DMS79 treated with DMSO at 0.1 percent for 48 hours (cell line): ENCODE measurements at regions not wholly inside any gene's neighbourhood (a gene's known extent, or its start where the extent isn't known, plus 50 kb on each side); places are given as distances from the start of the nearest gene placed in this dataset.

Experiments used
- DNase-seq: peaks from one replicate; lab custom pipeline; 2025; lab: John Stamatoyannopoulos, UW

DNA sequence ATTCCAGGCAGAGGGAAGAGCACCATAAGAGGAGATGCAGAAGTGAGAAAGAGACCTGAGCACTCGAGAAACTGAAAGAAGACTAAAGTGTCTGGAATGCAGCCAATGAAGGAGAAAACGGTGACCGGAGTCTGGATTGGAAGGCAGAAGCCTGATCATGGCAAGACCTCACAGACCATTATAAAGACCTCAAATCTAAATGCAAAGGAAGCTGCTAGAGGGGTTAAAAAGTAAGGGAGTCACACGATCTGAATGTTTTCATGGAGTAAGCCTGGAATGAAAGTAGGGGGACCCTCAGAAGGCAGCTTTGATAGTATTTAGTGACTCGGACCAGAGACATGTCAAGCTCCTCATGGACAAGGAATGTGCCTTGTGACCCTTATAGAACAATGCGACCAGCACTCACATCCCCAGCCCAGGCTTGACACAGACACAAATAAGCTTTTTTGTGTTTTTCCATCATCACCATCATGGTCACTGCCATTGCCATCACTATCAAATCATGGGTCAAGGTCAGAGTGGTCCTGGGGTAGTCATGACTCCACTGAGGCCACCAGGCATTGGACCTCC, 183.6 kb downstream of the SEC16B start:
- no peak for DNase-seq

DNA sequence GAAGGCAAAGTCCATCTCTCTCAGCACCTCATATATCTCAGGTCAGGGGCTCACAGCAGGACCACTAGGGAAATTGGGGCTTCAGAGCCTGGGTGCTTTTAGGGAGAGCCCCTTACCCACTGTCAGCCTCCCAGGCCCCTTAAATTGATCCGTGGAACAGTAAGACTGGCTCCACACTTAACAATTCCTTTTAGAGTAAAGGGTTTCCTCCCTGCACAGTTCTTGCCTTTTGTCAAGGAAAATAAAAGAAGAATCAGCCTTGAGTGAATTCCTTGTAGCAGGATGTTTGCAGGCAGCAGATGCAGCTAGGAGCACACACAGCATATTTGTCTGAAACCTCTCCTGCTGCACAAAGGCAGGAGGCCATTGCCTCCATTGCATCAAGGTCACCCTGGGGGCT, 184.9 kb downstream of the SEC16B start:
- DNase-seq, result no peak

DNA sequence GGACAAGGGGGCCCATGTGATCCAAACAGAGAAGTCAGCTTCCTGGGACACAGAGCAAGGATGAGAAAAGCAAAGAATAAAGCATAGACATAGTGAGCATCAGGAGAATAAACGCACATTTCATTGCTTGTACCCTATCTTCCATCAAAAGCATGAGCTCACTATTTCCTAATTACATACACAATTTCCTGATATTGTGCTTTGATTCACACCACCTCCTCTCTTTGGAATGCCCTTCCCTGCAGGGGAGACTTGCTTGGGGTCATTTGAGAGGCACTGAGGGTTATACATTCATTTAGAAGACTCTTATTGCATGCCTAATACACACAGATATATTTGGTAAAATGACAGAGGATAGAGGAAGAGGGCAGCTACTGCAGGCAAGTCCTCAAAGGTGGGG, 185.4 kb downstream of the SEC16B start:
- DNase-seq, result no peak

DNA sequence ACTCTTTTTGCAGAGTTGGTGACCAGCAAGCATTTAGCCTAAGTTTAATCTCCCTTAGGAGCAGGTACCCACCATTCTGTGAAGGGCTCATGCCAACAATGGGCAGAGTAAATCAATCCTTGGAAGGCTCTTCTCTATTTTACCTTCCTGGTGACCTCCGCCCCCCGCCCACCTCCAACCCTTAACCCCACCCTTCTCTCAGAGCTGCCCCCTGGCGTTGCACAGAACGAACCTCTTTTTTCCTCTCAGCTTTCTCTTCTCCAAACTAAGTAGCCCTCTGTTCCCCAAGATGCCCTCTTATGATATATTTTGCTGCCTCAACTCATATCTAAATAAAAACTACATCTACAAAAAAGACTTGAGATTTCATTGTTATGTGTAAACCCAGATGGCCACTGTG, 186.8 kb downstream of the SEC16B start:
- DNase-seq, result no peak

DNA sequence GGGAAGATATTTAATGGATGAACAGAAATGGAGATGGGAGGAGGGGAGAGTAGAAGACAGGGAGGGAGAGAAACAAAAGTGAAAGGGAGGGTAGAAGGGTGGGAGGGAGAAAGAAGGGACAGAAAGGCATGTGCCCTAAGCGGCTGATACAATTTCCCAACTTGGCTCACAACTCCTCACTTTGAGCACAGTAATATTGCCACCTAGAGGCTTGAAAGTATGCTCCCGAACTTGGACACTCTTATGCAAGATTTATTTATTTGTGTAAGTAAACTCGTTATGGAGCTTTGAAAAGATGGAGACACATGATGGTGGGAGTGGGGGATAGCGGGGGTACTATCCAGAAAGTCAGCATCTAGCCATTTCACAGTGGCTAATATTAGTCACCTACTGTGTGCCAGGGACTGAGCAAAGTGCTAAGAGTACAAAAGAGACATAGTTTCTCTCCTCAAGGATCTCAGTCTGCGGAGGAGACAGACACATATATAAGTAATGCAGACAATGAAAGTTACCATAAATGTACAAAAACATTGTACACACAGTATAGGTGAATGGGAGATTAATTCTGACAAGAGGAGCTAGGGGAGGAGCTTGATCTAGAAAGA, 189.7 kb downstream of the SEC16B start:
- DNase-seq, result peak; percentile 33

DNA sequence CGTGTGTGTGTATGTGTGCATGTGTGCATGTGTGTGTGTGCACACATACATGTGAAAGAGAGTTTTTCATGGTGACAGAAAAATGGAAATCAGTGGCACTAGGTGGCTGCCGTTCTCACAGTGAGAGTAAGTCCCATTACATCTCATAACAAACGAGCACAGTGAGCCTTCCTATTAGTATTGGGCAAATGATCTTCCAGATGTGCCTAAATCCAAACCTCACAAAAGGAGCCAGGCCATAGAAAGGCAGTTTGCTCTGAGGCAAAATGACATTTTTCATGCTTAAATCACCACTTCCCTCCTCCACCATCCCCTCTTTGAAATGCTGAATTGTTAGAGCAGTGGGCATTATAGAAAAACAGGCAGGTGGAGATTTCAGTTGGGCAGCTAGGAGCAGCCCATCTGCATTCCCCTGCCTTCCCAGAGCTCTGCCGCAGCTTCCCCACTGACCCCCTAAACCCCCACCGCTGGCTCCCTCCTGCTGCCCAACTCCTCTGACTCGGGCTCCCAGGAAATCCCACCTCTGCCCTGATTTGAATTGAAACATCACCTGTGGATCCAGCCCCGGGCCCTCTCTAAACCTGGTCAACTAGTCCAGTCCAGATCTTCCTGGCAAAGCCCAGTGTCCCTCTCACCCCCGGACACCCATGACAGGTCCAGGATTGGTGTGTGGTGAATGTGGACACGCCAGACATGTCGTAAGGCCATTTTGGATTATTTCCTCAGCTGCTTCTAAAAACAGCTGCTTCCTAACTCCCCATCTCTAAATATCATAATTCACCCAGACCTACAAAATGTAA, 190.5 kb downstream of the SEC16B start:
- DNase-seq, result no peak

DNA sequence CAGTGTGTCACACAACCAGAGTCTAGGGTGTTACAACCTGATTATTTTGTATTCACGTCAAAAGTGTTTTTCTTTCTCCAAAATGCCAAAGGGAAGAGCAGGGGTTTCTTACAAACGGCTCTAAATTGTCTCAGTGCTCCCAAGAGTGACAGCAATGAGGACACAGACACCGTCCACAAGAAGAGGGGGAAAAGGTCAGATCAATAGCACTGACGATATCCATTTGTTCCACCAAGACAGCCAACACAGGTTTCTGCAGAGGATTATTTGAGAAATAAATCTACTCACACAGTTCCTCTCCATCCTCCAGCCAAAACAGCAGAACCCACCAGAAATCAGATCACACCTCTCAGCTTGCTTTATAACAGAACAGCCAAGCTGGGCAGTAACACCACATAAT, 193.9 kb downstream of the SEC16B start:
- no peak for DNase-seq

DNA sequence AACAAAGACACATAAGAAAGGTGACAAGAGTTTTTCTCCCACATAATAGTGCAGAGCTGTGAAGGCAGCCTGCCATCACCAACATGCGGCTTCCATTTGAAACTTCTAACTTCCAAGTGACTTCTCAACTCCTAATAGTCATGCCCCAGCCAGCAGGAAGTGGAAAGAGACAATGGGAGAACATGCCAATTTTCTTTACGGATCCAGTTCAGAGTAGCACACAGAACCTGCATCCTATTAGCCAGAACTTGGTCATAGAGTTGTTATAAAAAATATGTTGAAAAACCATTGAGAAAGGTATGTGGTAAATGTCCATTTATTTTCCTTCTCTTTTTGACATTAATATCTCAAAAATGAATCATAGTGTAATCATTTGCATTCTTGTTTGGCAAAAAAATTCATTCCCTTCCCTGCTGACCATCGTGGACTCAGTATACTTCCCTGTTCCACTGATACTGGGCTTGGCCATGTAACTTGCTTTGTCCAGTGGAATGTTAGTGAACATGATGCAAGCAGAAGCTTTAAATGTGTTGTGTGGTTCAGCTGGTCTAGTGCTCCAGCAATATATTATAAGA, 197.4 kb downstream of the SEC16B start:
- DNase-seq, result no peak

DNA sequence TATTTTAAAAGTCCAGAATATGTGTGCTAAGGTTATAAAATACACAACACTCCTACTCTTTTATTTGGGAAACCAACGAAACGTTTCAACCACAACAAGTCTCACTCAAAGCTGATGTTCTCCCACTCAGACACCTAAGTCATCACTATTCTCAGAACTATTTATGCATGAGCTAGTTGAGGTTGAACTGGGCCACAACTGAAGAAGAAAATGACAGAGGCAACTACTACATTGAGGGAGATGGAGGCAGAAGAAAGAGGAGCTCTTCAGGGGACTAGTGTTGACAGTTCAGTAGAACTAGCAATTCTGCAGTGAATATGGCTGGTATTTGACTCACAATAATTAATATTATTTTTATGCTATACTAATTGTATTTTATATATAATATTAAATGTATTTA, 198.2 kb downstream of the SEC16B start:
- no peak for DNase-seq

DNA sequence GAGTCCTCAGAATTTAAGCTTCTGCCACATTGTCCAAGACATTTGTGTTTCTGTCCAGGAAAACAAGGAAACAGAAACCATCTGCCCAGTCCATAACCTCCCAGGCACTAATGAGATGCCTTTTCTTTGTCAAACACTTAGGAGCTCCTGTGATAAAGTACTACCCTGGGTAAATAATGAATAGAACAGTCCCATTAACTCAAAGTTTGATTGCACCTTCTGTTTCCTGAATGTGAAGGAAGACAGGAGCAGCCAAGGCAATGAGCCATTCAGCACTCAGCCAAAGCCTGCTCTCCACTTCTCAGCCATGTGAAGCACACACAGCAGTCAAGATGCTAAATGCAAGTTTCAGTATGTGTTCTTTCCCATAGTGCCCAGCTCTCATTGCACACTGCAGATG, 199.8 kb downstream of the SEC16B start:
- peak; percentile 93 for DNase-seq

DNA sequence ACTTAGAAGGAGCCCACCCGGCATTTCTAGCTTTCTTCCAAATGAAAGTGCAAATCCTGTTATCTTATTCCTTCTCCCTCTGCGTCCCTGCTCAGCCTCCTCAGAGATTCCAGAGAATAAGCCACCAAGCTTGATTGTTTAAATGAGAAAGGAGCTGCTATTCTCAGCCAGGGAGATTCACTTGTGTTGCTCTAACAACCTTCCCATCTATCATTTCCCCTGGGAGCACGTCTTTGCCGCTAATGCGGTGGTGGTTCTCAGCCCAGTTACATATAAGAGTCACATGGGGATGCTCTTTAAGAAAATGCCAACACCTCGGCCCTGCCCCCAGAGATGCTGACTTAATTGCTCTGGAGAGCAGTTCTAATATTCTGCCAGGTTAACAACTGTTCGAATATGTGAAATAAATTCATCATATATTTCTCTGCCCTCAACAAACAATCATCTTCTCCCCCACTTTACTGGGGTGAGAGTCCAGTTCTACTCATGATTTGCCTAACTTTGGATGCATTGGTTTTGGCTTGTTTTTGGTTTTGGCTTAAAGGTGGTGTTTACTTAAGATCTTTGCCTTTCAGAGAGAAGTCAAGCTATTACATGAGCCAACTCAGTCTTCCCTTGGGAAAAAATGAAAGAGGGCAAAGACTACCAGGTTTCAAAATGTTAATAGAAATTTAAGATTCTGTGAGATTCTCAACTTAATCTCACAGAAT, 213.9 kb downstream of the SEC16B start:
- DNase-seq, result no peak

DNA sequence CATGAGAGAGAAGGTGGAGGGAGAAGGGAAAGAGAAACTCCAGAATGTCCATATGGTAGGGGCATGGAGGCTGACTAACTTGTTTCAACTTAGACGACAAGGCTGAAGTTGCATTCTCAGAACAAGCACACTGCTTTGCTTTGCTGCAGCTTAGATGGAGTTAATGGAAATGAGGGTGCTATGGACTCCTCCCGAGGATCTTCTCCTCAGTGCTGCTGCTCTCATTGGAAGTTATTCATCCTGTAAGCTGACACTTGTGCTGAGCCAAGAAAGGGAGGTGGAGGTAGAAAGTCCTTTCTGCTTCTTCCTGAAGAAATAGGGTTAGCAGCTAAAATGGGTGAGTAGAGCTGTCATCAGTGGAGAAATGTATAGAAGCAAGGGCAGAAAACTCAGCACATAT, 215.3 kb downstream of the SEC16B start:
- DNase-seq, result no peak

DNA sequence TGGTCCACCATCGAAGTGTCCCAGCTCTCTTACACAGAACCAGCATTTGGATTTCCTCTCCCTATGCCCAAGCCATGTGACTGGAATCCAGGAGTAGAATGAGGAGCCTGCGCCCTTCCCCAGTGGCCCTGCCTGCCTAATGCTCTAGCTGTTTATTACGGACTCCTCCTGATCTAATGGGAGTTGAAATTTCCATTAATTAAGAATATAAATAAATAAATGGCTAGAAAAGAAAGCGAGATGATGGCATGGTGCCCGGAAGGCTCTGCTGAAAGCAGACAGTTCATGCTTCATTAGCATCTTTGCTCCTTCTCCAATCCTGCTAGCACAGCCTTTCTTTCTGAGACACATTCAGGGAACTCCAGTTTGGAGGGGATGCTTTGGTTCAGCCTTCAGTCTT, 216.2 kb downstream of the SEC16B start:
- DNase-seq, result peak; percentile 96

DNA sequence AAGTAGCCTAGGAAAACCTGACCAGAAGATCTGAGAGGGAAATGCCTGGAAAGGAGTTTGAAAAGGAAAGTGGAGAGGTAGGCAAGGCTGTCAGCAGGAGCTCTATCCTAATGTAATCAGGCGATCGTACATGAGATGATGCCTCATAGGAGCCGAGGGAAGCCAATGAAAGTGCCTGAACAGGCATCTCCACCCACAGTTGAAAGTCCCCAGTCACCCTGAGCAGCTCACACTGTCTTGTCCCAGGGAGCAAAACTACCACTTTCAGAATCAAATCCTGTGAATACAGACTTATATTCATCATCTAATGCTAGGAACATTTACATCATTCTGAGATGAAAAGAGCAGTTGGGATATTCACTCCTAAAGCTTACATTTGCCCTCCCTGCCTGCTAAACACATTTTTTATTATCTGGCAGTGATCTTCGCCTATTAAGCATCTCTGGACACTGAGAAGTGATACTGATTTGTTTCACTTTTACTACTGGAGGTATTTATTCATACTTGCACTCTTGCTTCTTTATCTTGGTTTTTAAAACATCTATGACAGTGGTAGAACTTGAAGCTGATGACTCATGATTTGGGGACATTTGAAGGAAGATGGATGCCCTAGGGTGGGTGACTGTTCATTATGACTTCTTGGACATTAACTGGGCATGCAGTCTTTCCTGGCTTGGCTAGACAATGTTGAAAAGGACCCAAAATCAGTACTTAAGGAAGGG, 221.6 kb downstream of the SEC16B start:
- no peak for DNase-seq

DNA sequence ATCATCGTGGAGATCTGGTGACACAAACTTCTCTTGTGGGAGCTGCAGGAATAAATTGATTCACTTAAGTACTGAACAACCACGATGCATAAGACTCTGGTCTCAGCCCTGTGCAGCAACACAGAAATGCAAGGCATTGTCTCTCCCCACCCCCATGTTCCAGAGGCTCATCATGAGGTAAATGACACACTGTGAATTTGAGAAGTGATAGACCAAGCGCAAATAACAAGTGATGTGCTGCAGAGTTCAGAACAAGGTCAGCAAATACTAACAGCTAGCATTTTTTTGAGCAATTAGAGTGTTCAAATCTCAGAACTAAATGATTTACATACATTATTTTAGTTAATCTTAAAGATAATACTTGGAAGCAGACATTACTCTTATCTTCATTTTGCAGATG, 223.7 kb downstream of the SEC16B start:
- no peak for DNase-seq

DNA sequence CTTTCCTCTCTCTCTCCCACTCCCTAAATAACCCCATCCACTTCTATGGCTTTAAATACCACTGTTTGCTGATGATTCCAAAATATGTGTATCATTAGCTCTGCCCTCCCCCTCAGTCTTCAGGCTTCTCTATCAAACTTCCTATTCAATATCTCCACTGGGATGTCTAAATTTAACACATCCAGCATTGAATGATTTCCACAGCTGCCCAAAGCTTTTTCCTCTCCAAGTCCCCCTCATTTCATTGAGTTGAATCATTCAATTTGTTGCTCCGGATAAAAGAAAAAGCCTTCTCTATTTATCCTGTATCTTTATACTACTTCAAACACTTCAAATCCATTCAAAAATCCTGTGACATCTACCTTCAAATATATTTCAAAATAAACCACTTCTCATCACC, 225.0 kb downstream of the SEC16B start:
- DNase-seq, result no peak

DNA sequence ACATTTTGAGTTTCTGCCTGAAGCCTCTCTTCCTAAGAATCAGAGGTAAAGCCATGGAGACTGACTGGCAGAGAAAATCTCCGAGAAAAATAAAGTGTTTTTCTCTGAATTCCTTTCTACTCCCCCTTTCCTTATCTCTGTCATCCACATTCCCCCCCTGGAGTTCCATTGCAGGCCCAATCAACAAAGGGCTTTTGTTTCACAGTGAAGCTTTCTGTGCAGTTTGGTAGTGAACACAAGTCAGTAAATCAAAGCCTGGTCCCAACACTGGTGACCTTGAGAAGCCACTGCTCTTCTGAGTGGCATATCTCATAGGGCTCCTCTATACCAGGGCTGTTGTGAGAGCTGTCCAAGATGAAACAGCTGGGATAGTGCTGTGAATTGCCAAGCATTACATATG, 228.4 kb downstream of the SEC16B start:
- no peak for DNase-seq

DNA sequence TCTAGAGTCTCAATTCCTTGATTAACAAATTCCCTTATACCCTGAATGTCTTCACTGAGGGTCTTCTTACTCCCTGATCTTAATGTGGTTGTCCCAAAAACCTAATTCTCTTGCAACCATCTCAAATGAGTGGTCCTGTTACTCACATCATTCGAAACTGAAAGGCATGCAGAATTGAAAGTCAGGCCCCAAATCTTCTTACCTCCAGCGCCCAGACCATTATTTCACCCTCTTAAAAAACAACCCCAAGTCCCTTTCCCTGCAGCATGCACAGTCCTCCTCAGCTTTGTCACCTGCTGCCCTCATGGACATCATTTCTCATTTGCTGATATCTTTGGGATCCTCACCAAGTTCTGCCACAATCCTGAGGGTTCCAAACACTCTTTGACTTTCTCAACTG, 230.1 kb downstream of the SEC16B start:
- no peak for DNase-seq

DNA sequence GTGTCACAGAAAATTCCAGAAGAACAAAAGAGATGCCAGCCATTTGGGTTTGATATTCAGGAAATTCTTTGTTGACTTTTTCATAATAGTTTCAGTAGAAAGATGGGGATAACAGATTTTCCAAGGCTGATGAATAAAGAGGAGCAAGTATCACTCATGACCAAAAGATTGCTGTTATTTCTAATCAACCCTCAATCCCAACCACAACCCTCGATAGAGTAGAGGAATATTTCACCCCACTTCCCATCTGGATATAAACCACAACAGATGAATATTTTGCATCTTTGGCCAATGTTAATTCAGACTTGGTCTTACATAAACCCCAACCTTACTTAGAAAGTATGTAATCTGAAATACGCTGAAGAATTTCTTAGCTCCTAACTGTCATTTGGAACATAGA, 232.4 kb downstream of the SEC16B start:
- DNase-seq, result no peak

DNA sequence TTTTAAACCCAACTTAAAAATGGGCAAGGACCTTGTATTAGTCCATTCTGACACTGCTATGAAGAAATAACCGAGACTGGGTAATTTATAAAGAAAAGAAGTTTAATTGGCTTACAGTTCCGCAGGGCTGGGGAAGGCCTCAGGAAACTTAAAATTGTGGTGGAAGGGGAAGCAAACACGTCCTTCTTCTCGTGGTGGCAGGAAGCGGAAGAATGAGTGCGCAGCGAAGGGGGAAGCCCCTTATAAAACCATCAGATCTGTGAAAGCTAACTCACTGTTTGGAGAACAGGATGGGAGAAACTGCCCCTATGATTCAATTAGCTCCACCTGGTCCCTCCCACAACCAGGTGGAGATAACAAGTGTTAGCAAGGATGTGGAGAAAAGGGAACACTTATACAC, 237.7 kb downstream of the SEC16B start:
- DNase-seq, result no peak

DNA sequence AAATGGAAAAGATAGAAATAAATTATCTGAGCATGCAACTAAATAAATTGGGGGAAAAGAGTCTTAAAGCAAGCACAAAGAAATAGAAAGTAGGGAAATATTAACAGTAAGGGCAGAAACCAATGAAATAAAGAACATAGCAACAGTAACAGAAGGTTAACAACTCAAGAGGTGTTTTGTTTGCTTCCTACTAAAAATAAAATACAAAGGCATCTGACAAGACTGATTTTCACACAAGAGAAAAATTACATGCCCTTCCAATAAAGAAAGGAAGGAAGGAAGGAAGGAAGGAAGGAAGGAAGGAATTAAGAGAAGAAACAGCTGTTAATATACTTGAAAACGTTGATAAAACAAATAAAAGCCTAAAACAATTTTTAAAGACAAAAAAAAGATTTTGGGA, 240.2 kb downstream of the SEC16B start:
- DNase-seq, result no peak

DNA sequence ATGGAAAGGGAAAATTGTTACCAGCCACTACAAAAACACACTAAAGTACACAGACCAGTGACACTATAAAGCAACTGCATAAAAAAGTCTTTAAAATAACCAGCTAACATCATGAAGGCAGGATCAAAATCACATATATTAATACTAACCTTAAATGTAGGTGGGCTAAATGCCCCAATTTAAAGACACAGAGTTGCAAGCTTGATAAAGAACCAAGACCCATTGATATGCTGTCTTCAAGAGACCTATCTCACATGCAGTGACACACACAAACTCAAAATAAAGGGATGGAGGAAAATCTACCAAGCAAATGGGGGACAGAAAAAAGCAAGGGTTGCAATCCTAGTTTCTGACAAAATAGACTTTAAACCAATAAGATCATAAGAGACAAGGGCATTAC, 246.3 kb downstream of the SEC16B start:
- no peak for DNase-seq
